Activated CD4-positive, alpha-beta memory T cell treated with anti-CD3 and anti-CD28 coated beads for 36 hours (primary cell): ENCODE measurements at regions not wholly inside any gene's neighbourhood (a gene's known extent, or its start where the extent isn't known, plus 50 kb on each side); places are given as distances from the start of the nearest gene placed in this dataset.

Experiments used
- CTCF ChIA-PET: fragments of 350-600 bp; sonication (Branson Sonifier 250); formaldehyde crosslinking; loops from one replicate; lab custom pipeline; 2021; ENCODE audit warnings: antibody characterized with exemption, inconsistent platforms; lab: Charles Lee
- POLR2A ChIA-PET: fragments of 350-600 bp; sonication (Branson Sonifier 250); formaldehyde crosslinking; loops from one replicate; lab custom pipeline; 2021; ENCODE audit warnings: antibody characterized with exemption; lab: Charles Lee
- DNase-seq: peaks from one replicate; pipeline ENCODE4 v3.0.0-alpha.2; 2020
- H3K27ac Mint-ChIP-seq: one replicate; pipeline ENCODE4 v1.8.0; 2021; ENCODE audit warnings: mixed read lengths
- H3K27me3 Mint-ChIP-seq: one replicate; pipeline ENCODE4 v1.8.0; 2021; ENCODE audit warnings: mixed read lengths
- H3K36me3 Mint-ChIP-seq: one replicate; pipeline ENCODE4 v1.8.0; 2021; ENCODE audit warnings: mixed read lengths
- H3K4me1 Mint-ChIP-seq: one replicate; pipeline ENCODE4 v1.8.0; 2021; ENCODE audit warnings: low read depth, mixed read lengths
- H3K4me3 Mint-ChIP-seq: one replicate; pipeline ENCODE4 v1.8.0; 2021; ENCODE audit warnings: mild to moderate bottlenecking, mixed read lengths
- H3K9me3 Mint-ChIP-seq: one replicate; pipeline ENCODE4 v1.8.0; 2021; ENCODE audit warnings: mixed read lengths
- intact Hi-C: fragments of 100-400 bp; cut with micrococcal nuclease; formaldehyde crosslinking; loops from one replicate; pipeline ENCODE4 v1.15.1; 2023

- Mint-ChIP-seq H3K36me3 (no peaks in the 10 kb centered on the region), H3K9me3 (no peaks in the 10 kb centered on the region), H3K4me1 (no peaks in the 10 kb centered on the region), H3K4me3 (no peak overlapping the region), H3K27me3 (peaks cover 27% of the 10 kb centered on the region), H3K27ac (no peak overlapping the region)
- intact Hi-C loops: no loop called here
- no peak for DNase-seq
- ChIA-PET POLR2A (no interaction called here), CTCF (no interaction called here)
Observed at GRCh38 chr5:2003690-2004365, 121.1 kb upstream of the IRX4 start.

GRCh38 chr5:2003206-2003605, 120.5 kb upstream of the IRX4 start:
- CTCF ChIA-PET: no interaction called here
- Mint-ChIP-seq H3K27ac (no peak overlapping the region), H3K4me1 (no peaks in the 10 kb centered on the region), H3K27me3 (peaks cover 31% of the 10 kb centered on the region), H3K4me3 (no peak overlapping the region), H3K9me3 (peaks cover 4% of the 10 kb centered on the region), H3K36me3 (no peaks in the 10 kb centered on the region)
- POLR2A ChIA-PET: no interaction called here
- intact Hi-C loops: no loop called here
- DNase-seq: no peak

GRCh38 chr5:2001300-2001699, 118.6 kb upstream of the IRX4 start:
- intact Hi-C loops: no loop called here
- no peak overlapping the region for H3K4me3 Mint-ChIP-seq

DNA sequence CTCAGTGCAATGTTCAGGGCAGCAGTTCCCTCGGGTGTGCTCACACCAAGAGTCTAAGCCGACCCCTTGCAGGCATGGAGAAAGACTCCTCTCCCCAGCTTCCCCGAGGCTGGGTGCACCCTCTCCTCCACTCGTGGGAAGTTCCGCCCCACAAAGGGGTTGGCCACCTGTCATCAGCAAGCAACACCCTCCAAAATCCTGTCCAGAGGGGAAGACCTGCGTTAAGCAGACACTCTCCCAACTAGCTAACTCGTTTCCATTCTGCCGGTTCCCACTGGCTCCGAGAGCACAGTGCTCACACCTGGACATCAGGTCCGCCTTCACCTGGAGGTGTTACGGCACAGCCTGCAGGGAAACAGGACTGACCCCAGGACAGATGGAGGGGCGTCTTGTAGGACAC, 117.9 kb upstream of the IRX4 start:
- H3K4me1 Mint-ChIP-seq: no peaks in the 10 kb centered on the region
- intact Hi-C loops: no loop called here
- H3K27me3 Mint-ChIP-seq: peaks cover 35% of the 10 kb centered on the region
- CTCF ChIA-PET: no interaction called here
- no peaks in the 10 kb centered on the region for H3K36me3 Mint-ChIP-seq
- no peak overlapping the region for H3K4me3 Mint-ChIP-seq
- H3K9me3 Mint-ChIP-seq: peaks cover 8% of the 10 kb centered on the region
- POLR2A ChIA-PET: no interaction called here
- H3K27ac Mint-ChIP-seq: no peak overlapping the region
- no peak for DNase-seq

More at GRCh38 chr5:2001300-2001699, 118.6 kb upstream of the IRX4 start:
- ChIA-PET POLR2A (no interaction called here), CTCF (no interaction called here)
- Mint-ChIP-seq H3K27ac (no peak overlapping the region), H3K4me1 (no peaks in the 10 kb centered on the region), H3K27me3 (peaks cover 35% of the 10 kb centered on the region), H3K9me3 (peaks cover 8% of the 10 kb centered on the region), H3K36me3 (no peaks in the 10 kb centered on the region)
- DNase-seq: no peak

DNA sequence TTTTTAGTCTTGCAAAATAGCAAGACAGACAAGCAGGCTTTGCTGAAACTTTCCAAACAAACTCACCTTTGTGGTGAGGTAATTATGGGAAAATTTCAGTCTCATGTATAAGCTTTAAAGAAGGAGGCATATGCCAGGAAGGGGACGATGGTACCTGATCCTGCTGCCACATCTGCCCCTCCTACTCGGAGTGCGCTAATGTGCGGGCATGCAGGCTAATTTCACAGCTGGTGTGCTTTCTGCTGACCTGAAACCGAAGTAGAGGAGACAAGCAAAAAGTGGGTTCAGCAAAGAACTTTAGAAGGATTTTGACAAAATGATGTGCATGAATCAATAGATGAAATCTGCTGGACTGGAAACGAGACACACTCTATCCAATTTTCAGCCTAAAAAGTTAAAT, 117.1 kb upstream of the IRX4 start:
- H3K9me3 Mint-ChIP-seq: peaks cover 8% of the 10 kb centered on the region
- ChIA-PET POLR2A (no interaction called here), CTCF (no interaction called here)
- no peak for DNase-seq
- peaks cover 36% of the 10 kb centered on the region for H3K27me3 Mint-ChIP-seq
- H3K27ac Mint-ChIP-seq: no peak overlapping the region
- H3K4me3 Mint-ChIP-seq: no peak overlapping the region
- no peaks in the 10 kb centered on the region for H3K4me1 Mint-ChIP-seq
- no peaks in the 10 kb centered on the region for H3K36me3 Mint-ChIP-seq
- intact Hi-C loops: no loop called here

DNA sequence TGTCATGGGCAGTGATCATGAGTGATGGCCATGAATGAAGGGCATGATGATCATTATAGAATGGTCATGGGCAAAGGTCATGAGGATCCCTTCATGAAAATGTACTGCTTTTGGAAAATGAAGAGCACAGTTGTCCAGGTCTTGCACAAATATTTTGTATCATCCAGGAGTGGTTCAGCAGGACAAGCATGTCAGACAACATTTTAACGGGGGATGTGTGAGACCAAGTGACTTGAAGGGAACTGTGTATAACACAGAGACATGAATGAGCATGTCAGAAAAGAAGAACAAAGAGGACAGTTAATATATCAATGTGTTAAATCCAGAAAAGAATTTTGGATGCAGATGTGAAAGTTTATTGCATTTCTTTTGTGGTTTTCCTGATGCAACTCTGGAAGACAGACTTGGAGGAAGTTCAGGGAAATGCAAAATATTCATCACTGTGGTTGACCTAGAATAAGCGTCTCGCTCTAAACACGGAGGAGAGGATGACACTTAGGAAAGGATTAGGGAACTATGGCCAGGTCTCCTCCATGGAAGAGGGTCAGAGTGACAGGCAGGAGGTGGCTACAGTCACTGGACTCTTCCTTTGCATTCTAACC, 116.1 kb upstream of the IRX4 start:
- intact Hi-C loops: no loop called here
- Mint-ChIP-seq H3K27ac (no peak overlapping the region), H3K27me3 (peaks cover 37% of the 10 kb centered on the region), H3K9me3 (peaks cover 8% of the 10 kb centered on the region), H3K4me1 (no peaks in the 10 kb centered on the region), H3K4me3 (no peak overlapping the region), H3K36me3 (no peaks in the 10 kb centered on the region)
- DNase-seq: no peak
- POLR2A ChIA-PET: no interaction called here
- CTCF ChIA-PET: no interaction called here

DNA sequence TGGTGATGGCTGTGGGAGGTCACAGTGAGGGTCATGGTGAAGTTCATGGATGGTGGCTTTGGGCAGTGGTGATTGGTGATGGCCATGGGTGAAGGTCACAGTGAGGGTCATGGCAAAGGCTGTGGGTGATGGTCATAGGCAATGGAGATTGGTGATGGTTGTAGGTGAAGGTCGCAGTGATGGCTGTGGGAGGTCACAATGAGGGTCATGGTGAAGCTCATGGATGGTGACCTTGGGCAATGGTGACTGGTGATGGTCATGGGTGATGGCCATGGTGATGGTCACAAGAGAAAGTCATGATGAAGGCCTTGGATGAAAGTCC, 115.6 kb upstream of the IRX4 start:
- DNase-seq: no peak
- Mint-ChIP-seq H3K9me3 (peaks cover 8% of the 10 kb centered on the region), H3K4me3 (no peak overlapping the region), H3K27me3 (peaks cover 37% of the 10 kb centered on the region), H3K27ac (no peak overlapping the region), H3K4me1 (no peaks in the 10 kb centered on the region), H3K36me3 (no peaks in the 10 kb centered on the region)
- ChIA-PET CTCF (no interaction called here), POLR2A (no interaction called here)
- intact Hi-C loops: no loop called here

DNA sequence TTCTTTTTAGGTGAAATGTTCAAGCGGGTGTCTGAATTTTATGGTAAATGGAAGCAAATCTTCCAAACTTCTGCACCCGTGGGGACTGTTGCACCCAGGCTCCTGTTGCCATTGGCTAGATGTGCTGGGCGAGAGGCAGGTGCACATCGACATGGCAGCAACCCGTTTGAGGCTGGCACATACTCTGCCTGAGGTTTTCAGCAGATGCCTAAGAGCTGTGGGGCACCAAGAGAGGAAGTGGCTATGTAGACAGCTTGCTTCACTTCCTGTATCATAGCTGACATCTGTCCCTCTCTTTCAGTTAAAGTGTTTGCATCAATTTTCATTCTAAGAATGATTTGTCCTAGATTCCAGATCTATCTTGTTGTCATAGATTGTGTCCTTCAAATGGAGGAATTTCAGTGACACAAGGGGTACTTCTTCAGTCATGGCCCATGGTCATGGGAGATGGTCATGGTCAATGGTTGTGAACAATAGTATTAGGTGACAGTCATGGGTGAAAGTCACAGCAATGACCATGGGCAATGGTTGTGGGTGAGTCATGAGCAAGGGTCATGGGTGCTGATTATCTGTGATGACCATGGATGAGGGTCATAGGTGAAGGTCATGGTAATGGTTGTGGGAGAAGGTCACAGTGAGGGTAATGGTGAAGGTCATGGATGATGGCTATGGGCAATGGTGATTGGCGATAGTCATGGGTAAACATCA, 115.1 kb upstream of the IRX4 start:
- H3K4me3 Mint-ChIP-seq: no peak overlapping the region
- intact Hi-C loops: no loop called here
- POLR2A ChIA-PET: no interaction called here
- DNase-seq: no peak
- H3K27me3 Mint-ChIP-seq: peaks cover 37% of the 10 kb centered on the region
- CTCF ChIA-PET: no interaction called here
- H3K27ac Mint-ChIP-seq: no peak overlapping the region
- no peaks in the 10 kb centered on the region for H3K36me3 Mint-ChIP-seq
- H3K4me1 Mint-ChIP-seq: no peaks in the 10 kb centered on the region
- peaks cover 9% of the 10 kb centered on the region for H3K9me3 Mint-ChIP-seq

GRCh38 chr5:1995491-1995890, 112.8 kb upstream of the IRX4 start:
- Mint-ChIP-seq H3K9me3 (peaks cover 12% of the 10 kb centered on the region), H3K4me1 (no peaks in the 10 kb centered on the region), H3K27ac (no peak overlapping the region), H3K4me3 (no peak overlapping the region), H3K36me3 (peaks cover 2% of the 10 kb centered on the region), H3K27me3 (peaks cover 29% of the 10 kb centered on the region)
- intact Hi-C loops: no loop called here
- CTCF ChIA-PET: no interaction called here
- POLR2A ChIA-PET: no interaction called here
- no peak for DNase-seq

DNA sequence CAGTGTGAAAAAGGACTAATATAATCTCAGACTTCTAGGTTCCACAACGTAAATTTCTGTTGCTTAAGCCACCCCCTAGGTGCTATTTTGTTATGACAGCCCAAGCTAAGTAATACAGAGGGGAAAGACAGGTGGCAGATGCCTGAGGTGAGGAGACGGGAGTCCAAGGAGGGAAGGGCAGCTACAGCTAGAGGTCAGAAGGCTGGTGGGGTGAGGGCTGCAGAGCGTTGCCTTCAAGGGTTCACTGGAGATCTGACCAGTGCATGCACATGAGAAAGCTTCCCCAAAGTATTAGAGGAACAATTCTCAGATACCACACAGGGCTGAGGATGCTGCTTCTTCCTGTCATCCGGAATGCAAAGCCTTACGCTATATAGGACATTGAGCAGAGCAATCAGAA, 104.7 kb upstream of the IRX4 start:
- H3K27me3 Mint-ChIP-seq: peaks cover 19% of the 10 kb centered on the region
- CTCF ChIA-PET: no interaction called here
- no peak overlapping the region for H3K27ac Mint-ChIP-seq
- no peaks in the 10 kb centered on the region for H3K36me3 Mint-ChIP-seq
- POLR2A ChIA-PET: no interaction called here
- peaks cover 9% of the 10 kb centered on the region for H3K9me3 Mint-ChIP-seq
- H3K4me3 Mint-ChIP-seq: no peak overlapping the region
- no peak for DNase-seq
- H3K4me1 Mint-ChIP-seq: no peaks in the 10 kb centered on the region
- intact Hi-C loops: no loop called here

DNA sequence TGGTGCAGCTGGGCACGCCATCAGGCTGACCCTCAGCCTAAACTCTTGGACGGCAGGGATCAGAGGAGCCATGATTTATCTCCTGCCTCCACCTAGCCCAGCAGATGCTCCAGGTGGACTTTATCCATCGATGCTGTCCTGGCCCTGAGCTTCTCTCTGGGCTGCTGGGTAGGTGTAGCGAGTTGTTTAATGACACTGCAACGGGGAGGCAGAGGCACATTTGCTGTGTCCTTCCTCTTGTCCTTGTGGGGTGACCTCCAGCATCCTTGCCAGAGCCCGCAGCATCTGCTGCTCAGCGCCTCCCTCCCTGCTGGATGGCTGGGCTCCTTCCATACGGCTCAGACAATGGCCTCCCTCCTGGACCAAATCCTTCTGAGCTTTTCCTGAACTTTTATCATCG, 103.1 kb upstream of the IRX4 start:
- H3K4me3 Mint-ChIP-seq: no peak overlapping the region
- H3K27ac Mint-ChIP-seq: no peak overlapping the region
- intact Hi-C loops: no loop called here
- H3K4me1 Mint-ChIP-seq: no peaks in the 10 kb centered on the region
- H3K27me3 Mint-ChIP-seq: peaks cover 18% of the 10 kb centered on the region
- ChIA-PET POLR2A (no interaction called here), CTCF (no interaction called here)
- DNase-seq: no peak
- H3K9me3 Mint-ChIP-seq: peaks cover 9% of the 10 kb centered on the region
- H3K36me3 Mint-ChIP-seq: no peaks in the 10 kb centered on the region

DNA sequence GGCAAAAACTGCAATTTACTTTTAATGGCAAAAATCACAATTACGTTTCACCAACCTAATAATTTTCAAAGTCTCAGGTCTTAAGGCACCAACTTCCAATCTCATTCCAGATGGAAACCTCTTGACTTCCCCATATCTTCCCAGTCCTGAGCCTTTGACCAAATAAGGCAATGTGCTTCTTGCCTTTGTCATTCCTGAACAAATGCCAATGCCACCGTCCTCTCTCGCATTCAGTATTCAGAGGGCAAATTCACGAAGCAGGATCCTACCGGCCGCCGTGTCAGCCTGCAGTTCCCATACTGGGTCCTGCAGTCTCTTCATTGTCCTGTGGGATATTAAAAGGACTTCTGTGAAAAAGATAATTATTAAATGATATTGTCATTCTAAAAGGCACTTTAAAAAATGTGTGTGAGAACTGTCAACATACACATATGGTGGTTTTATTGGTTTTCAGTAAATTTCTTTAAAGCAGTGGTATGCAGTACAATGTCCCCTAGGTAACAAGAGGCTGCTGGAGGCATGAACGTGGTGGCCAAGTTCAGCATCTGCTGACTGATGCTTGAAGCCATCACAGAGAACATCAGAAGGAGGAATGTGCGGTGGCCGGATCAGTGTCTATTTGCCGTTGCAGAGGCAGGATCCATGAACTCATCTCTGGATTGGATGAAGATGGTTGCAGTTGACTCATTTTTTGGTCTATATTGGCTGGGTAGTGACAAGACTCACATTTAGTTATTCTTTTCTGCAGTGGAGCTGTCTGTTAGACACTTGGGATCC, 101.4 kb upstream of the IRX4 start:
- Mint-ChIP-seq H3K9me3 (peaks cover 3% of the 10 kb centered on the region), H3K27ac (no peak overlapping the region), H3K27me3 (peaks cover 18% of the 10 kb centered on the region), H3K4me3 (no peak overlapping the region), H3K4me1 (no peaks in the 10 kb centered on the region), H3K36me3 (no peaks in the 10 kb centered on the region)
- ChIA-PET CTCF (no interaction called here), POLR2A (no interaction called here)
- DNase-seq: no peak
- intact Hi-C loops: no loop called here
